ENCODE measurements at regions not wholly inside any gene's neighbourhood (a gene's known extent, or its start where the extent isn't known, plus 50 kb on each side); places are given as distances from the start of the nearest gene placed in this dataset.
A peak's percentile ranks its signal among the peaks of the same experiment; 100 is the strongest.

GRCh38 chr5:61820836-61821235 lies 485.2 kb upstream of the KIF2A start:
- Histone ChIP-seq H3K4me1 (ENCODE audit: low read depth) (no peaks in the 10 kb centered on the region), H3K27me3 (no peaks in the 10 kb centered on the region), H3K36me3 (no peaks in the 10 kb centered on the region), H3K27ac (no peak overlapping the region), H3K9me3 (ENCODE audit: low read depth) (no peaks in the 10 kb centered on the region), H3K4me3 (no peak overlapping the region)
- no peak for DNase-seq (ENCODE audit: low read depth in 1 of 2, low spot score in 1 of 2)
- TF ChIP-seq CTCF (IDR thresholded peaks at IDR 0.05; ENCODE audit: low read depth, low read length) = no peak

GRCh38 chr5:61821561-61821960 lies 484.4 kb upstream of the KIF2A start:
- Histone ChIP-seq H3K36me3 (no peaks in the 10 kb centered on the region), H3K27ac (no peak overlapping the region), H3K4me3 (no peak overlapping the region), H3K9me3 (ENCODE audit: low read depth) (no peaks in the 10 kb centered on the region), H3K4me1 (ENCODE audit: low read depth) (no peaks in the 10 kb centered on the region), H3K27me3 (no peaks in the 10 kb centered on the region)
- no peak for TF ChIP-seq CTCF (IDR thresholded peaks at IDR 0.05; ENCODE audit: low read depth, low read length)
- no peak for DNase-seq (ENCODE audit: low read depth in 1 of 2, low spot score in 1 of 2)

- TF ChIP-seq CTCF (IDR thresholded peaks at IDR 0.05; ENCODE audit: low read depth, low read length) = no peak
- no peaks in the 10 kb centered on the region for H3K27me3 ChIP-seq
- H3K36me3 ChIP-seq = no peaks in the 10 kb centered on the region
- no peak overlapping the region for H3K4me3 ChIP-seq
- no peaks in the 10 kb centered on the region for H3K4me1 ChIP-seq (ENCODE audit: low read depth)
- H3K27ac ChIP-seq = no peak overlapping the region
- H3K9me3 ChIP-seq (ENCODE audit: low read depth) = no peaks in the 10 kb centered on the region
- no peak for DNase-seq (ENCODE audit: low read depth in 1 of 2, low spot score in 1 of 2)
Measured at GRCh38 chr5:61822584-61822983, 483.4 kb upstream of the KIF2A start.

- DNase-seq (ENCODE audit: low read depth in 1 of 2, low spot score in 1 of 2) = no peak
- Histone ChIP-seq H3K27ac (no peak overlapping the region), H3K27me3 (no peaks in the 10 kb centered on the region), H3K4me3 (no peak overlapping the region), H3K4me1 (ENCODE audit: low read depth) (no peaks in the 10 kb centered on the region), H3K36me3 (no peaks in the 10 kb centered on the region), H3K9me3 (ENCODE audit: low read depth) (no peaks in the 10 kb centered on the region)
- TF ChIP-seq CTCF (IDR thresholded peaks at IDR 0.05; ENCODE audit: low read depth, low read length) = no peak
Measured at GRCh38 chr5:61823065-61823464, 482.9 kb upstream of the KIF2A start.

GRCh38 chr5:61823781-61824180 lies 482.2 kb upstream of the KIF2A start:
- Histone ChIP-seq H3K27me3 (no peaks in the 10 kb centered on the region), H3K4me3 (no peak overlapping the region), H3K27ac (no peak overlapping the region), H3K4me1 (ENCODE audit: low read depth) (no peaks in the 10 kb centered on the region), H3K36me3 (no peaks in the 10 kb centered on the region), H3K9me3 (ENCODE audit: low read depth) (no peaks in the 10 kb centered on the region)
- DNase-seq (ENCODE audit: low read depth in 1 of 2, low spot score in 1 of 2) = peak in 1 of 2 donors; percentile 11
- no peak for TF ChIP-seq CTCF (IDR thresholded peaks at IDR 0.05; ENCODE audit: low read depth, low read length)

GRCh38 chr5:61824396-61824795 lies 481.6 kb upstream of the KIF2A start:
- no peaks in the 10 kb centered on the region for H3K36me3 ChIP-seq
- no peak overlapping the region for H3K4me3 ChIP-seq
- H3K27ac ChIP-seq = no peak overlapping the region
- no peak for TF ChIP-seq CTCF (IDR thresholded peaks at IDR 0.05; ENCODE audit: low read depth, low read length)
- no peak for DNase-seq (ENCODE audit: low read depth in 1 of 2, low spot score in 1 of 2)
- H3K4me1 ChIP-seq (ENCODE audit: low read depth) = no peaks in the 10 kb centered on the region
- no peaks in the 10 kb centered on the region for H3K27me3 ChIP-seq
- no peaks in the 10 kb centered on the region for H3K9me3 ChIP-seq (ENCODE audit: low read depth)

All from cardiac muscle cell (in vitro differentiated cells and primary cell).